Esophagus muscularis mucosa (tissue), 3 donors: ENCODE measurements at regions not wholly inside any gene's neighbourhood (a gene's known extent, or its start where the extent isn't known, plus 50 kb on each side); places are given as distances from the start of the nearest gene placed in this dataset.

Experiments used
- CTCF ChIP-seq, 3 experiments: fragments of 200-600 bp in 2 of 3; fragments of 450-650 bp in 1 of 3; sonication (generic) in 2 of 3; IDR thresholded peaks; one replicate each; pipeline ENCODE4 v1.5.1; 2017 to 2019; ENCODE audit warnings: antibody characterized with exemption in 3 of 3, mild to moderate bottlenecking in 2 of 3, moderate library complexity in 1 of 3
- POLR2A ChIP-seq: fragments of 450-650 bp; IDR thresholded peaks from one replicate; pipeline ENCODE4 v1.6.1; 2017; ENCODE audit warnings: antibody characterized with exemption, moderate library complexity, mild to moderate bottlenecking, low read depth
- POLR2AphosphoS5 ChIP-seq, 2 donors: sonication (generic); formaldehyde crosslinking; IDR thresholded peaks; one replicate each; pipeline ENCODE4 v1.6.1; 2017; ENCODE audit warnings: antibody characterized with exemption in 2 of 2

- TF ChIP-seq CTCF (IDR thresholded peaks at IDR 0.05) (no peak), POLR2A (no peak), POLR2AphosphoS5 (IDR thresholded peaks at IDR 0.05) (peak in 1 of 2 donors; percentile 10)
Measured at GRCh38 chrX:140425712-140426395, 79.0 kb downstream of the SOX3 start.
